GM23338 (cell line): ENCODE measurements at regions not wholly inside any gene's neighbourhood (a gene's known extent, or its start where the extent isn't known, plus 50 kb on each side); places are given as distances from the start of the nearest gene placed in this dataset.

Experiments used
- ATAC-seq: fragments of 200-7000 bp; cut with Tn5 transposase; 3 replicates; pipeline ENCODE4 v1.9.1; 2020
- DNase-seq: peaks from one replicate; pipeline ENCODE4 v3.0.0-alpha.2; 2015; ENCODE audit warnings: low spot score
- H2AFZ ChIP-seq: fragments of 200-600 bp; sonication (generic); 2 replicates; pipeline ENCODE4 v1.8.0; 2016; ENCODE audit warnings: antibody characterized with exemption, mild to moderate bottlenecking, moderate library complexity
- H3F3A ChIP-seq: fragments of 200-600 bp; sonication (generic); replicated peaks from 2 replicates; pipeline ENCODE4 v1.8.0; 2017; ENCODE audit warnings: antibody characterized with exemption, mixed run types, low read depth
- H3K27ac ChIP-seq: fragments of 200-600 bp; sonication (generic); 2 replicates; pipeline ENCODE4 v1.6.1; 2016; ENCODE audit warnings: low read depth
- H3K27me3 ChIP-seq: fragments of 200-600 bp; sonication (generic); 2 replicates; pipeline ENCODE4 v1.8.0; 2016; ENCODE audit warnings: mild to moderate bottlenecking, mixed run types, moderate library complexity; ENCODE audit not compliant: insufficient read depth
- H3K36me3 ChIP-seq: fragments of 200-600 bp; sonication (generic); 2 replicates; pipeline ENCODE4 v1.8.0; 2016; ENCODE audit warnings: mild to moderate bottlenecking; ENCODE audit not compliant: insufficient read depth
- H3K4me1 ChIP-seq: fragments of 200-600 bp; sonication (generic); 2 replicates; pipeline ENCODE4 v1.8.0; 2016; ENCODE audit warnings: mild to moderate bottlenecking, moderate library complexity; ENCODE audit not compliant: insufficient read depth
- H3K4me2 ChIP-seq: fragments of 200-600 bp; sonication (generic); 2 replicates; pipeline ENCODE4 v1.7.1; 2017; ENCODE audit warnings: mixed run types
- H3K4me3 ChIP-seq: fragments of 200-600 bp; sonication (generic); 2 replicates; pipeline ENCODE4 v1.6.1; 2016; ENCODE audit warnings: mixed run types
- H3K79me2 ChIP-seq: fragments of 200-600 bp; sonication (generic); replicated peaks from 2 replicates; pipeline ENCODE4 v1.8.0; 2017; ENCODE audit warnings: mild to moderate bottlenecking; ENCODE audit not compliant: insufficient read depth
- H3K9me2 ChIP-seq: fragments of 200-600 bp; sonication (generic); 2 replicates; pipeline ENCODE4 v1.8.0; 2017; ENCODE audit not compliant: insufficient read depth
- H4K20me1 ChIP-seq: fragments of 200-600 bp; sonication (generic); replicated peaks from 2 replicates; pipeline ENCODE4 v1.8.0; 2017; ENCODE audit warnings: mild to moderate bottlenecking; ENCODE audit not compliant: insufficient read depth
- H3K27ac Mint-ChIP-seq: 2 replicates; pipeline ENCODE4 v1.8.0; 2020; ENCODE audit warnings: inconsistent platforms, mild to moderate bottlenecking, moderate library complexity, mixed read lengths
- H3K27me3 Mint-ChIP-seq: 3 replicates; pipeline ENCODE4 v1.8.0; 2022; ENCODE audit warnings: low read depth, mild to moderate bottlenecking, moderate library complexity, mixed read lengths, inconsistent platforms; ENCODE audit not compliant: insufficient read depth, poor library complexity
- H3K36me3 Mint-ChIP-seq: 3 replicates; pipeline ENCODE4 v1.8.0; 2021; ENCODE audit warnings: low read depth, mild to moderate bottlenecking, inconsistent platforms, moderate library complexity, mixed read lengths
- H3K4me1 Mint-ChIP-seq: 3 replicates; pipeline ENCODE4 v1.8.0; 2020; ENCODE audit warnings: mild to moderate bottlenecking, inconsistent platforms, mixed read lengths
- H3K4me3 Mint-ChIP-seq: 3 replicates; pipeline ENCODE4 v1.8.0; 2021; ENCODE audit warnings: moderate library complexity, mild to moderate bottlenecking, inconsistent platforms, mixed read lengths
- H3K9me3 Mint-ChIP-seq: 3 replicates; pipeline ENCODE4 v1.8.0; 2020; ENCODE audit warnings: moderate library complexity, mild to moderate bottlenecking, inconsistent platforms, mixed read lengths
- CTCF ChIP-seq, 2 experiments: fragments of 200-600 bp in 1 of 2; sonication (generic) in 1 of 2; conservative IDR thresholded peaks; 2 replicates each; pipeline versions ENCODE4 v1.5.1 to v1.6.1; 2016 to 2017; ENCODE audit warnings: antibody characterized with exemption in 2 of 2, low read depth in 2 of 2, mild to moderate bottlenecking in 2 of 2, moderate library complexity in 1 of 2
- ETS1 ChIP-seq: IDR thresholded peaks from 2 replicates; pipeline ENCODE4 v1.6.1; 2016; ENCODE audit warnings: antibody characterized with exemption
- EZH2 ChIP-seq: fragments of 200-600 bp; sonication (generic); IDR thresholded peaks from one replicate; pipeline ENCODE4 v1.8.0; 2017; ENCODE audit warnings: antibody characterized with exemption, mild to moderate bottlenecking, low read depth; ENCODE audit not compliant: unreplicated experiment
- EZH2phosphoT487 ChIP-seq: fragments of 200-600 bp; sonication (generic); IDR thresholded peaks from one replicate; pipeline ENCODE4 v1.8.1; 2018; ENCODE audit warnings: antibody characterized with exemption; ENCODE audit not compliant: unreplicated experiment
- JUNB ChIP-seq: IDR thresholded peaks from one replicate; pipeline ENCODE4 v1.6.1; 2016; ENCODE audit warnings: antibody characterized with exemption; ENCODE audit not compliant: unreplicated experiment
- NANOG ChIP-seq: IDR thresholded peaks from 2 replicates; pipeline ENCODE4 v1.6.1; 2016; ENCODE audit warnings: antibody characterized with exemption, borderline replicate concordance
- POLR2AphosphoS5 ChIP-seq: IDR thresholded peaks from 2 replicates; pipeline ENCODE4 v1.6.1; 2016; ENCODE audit warnings: antibody characterized with exemption, low read depth
- REST ChIP-seq: IDR thresholded peaks from one replicate; pipeline ENCODE4 v1.6.1; 2018; ENCODE audit warnings: antibody characterized with exemption; ENCODE audit not compliant: unreplicated experiment
- ZNF114 ChIP-seq: fragments of 250-450 bp; sonication (Bioruptor Pico); IDR thresholded peaks from 2 replicates; pipeline ENCODE4 v1.5.0; 2020; ENCODE audit warnings: mild to moderate bottlenecking, moderate library complexity
- ZNF331 ChIP-seq: fragments of 250-450 bp; sonication (Bioruptor Pico); IDR thresholded peaks from 2 replicates; pipeline ENCODE4 v1.5.0; 2020; ENCODE audit warnings: low read depth, mild to moderate bottlenecking, moderate library complexity
- ZNF462 ChIP-seq: fragments of 250-450 bp; sonication (Bioruptor Pico); IDR thresholded peaks from 2 replicates; pipeline ENCODE4 v1.5.0; 2020; ENCODE audit warnings: mild to moderate bottlenecking, moderate library complexity

- Mint-ChIP-seq H3K4me3 (no peak overlapping the region), H3K4me1 (no peaks in the 10 kb centered on the region), H3K27me3 (no peaks in the 10 kb centered on the region), H3K9me3 (peaks cover 18% of the 10 kb centered on the region), H3K27ac (no peak overlapping the region), H3K36me3 (peaks cover 10% of the 10 kb centered on the region)
- no peaks in the 10 kb centered on the region for H3K36me3 ChIP-seq
- no peak for ATAC-seq
- no peaks in the 10 kb centered on the region for H4K20me1 ChIP-seq
- H3K4me3 ChIP-seq, result no peak overlapping the region
- no peak overlapping the region for H3K4me2 ChIP-seq
- TF ChIP-seq ZNF114, result no peak
- TF ChIP-seq POLR2AphosphoS5, result no peak
- no peak for TF ChIP-seq ZNF331 (CRISPR knock-in tag)
- no peak for TF ChIP-seq ZNF462 (CRISPR knock-in tag)
- no peak for TF ChIP-seq EZH2phosphoT487
- no peak for TF ChIP-seq ETS1
- TF ChIP-seq JUNB, result no peak
- no peak for TF ChIP-seq EZH2
- TF ChIP-seq REST, result no peak
- TF ChIP-seq CTCF (conservative IDR thresholded peaks at IDR 0.05; ENCODE audit: low read depth in 2 of 2), result no peak
- TF ChIP-seq NANOG, result no peak
- no peaks in the 10 kb centered on the region for H3F3A ChIP-seq
- no peaks in the 10 kb centered on the region for H3K4me1 ChIP-seq
- H3K9me2 ChIP-seq, result no peaks in the 10 kb centered on the region
- no peaks in the 10 kb centered on the region for H3K27me3 ChIP-seq
- no peak overlapping the region for H2AFZ ChIP-seq
- no peak for DNase-seq
- no peak overlapping the region for H3K27ac ChIP-seq
- H3K79me2 ChIP-seq, result no peaks in the 10 kb centered on the region
Measured at GRCh38 chr9:28696960-28697359, 1123.7 kb upstream of the C9orf72 start.
